ENCODE measurements at regions not wholly inside any gene's neighbourhood (a gene's known extent, or its start where the extent isn't known, plus 50 kb on each side); places are given as distances from the start of the nearest gene placed in this dataset.

GRCh38 chr6:150667359-150667758, 67.7 kb downstream of the PLEKHG1 start:
- no peak overlapping the region for H3K4me3 ChIP-seq
- H3K27ac ChIP-seq: peak overlapping the region; percentile 60 to 72
- no peak for DNase-seq (ENCODE audit: low spot score in 2 of 2)
- no peak for TF ChIP-seq CTCF (IDR thresholded peaks at IDR 0.05)
- intact Hi-C loops (cut with DNase I): no loop called here
- H3K4me1 ChIP-seq: peaks cover 6 to 11% of the 10 kb centered on the region in 2 donors
- H3K9me3 ChIP-seq: no peaks in the 10 kb centered on the region
- H3K27me3 ChIP-seq: no peaks in the 10 kb centered on the region
- no peaks in the 10 kb centered on the region for H3K36me3 ChIP-seq

- Histone ChIP-seq H3K4me1 (peaks cover 6 to 11% of the 10 kb centered on the region in 2 donors), H3K36me3 (no peaks in the 10 kb centered on the region), H3K27me3 (no peaks in the 10 kb centered on the region), H3K4me3 (peak overlapping the region in 1 of 2 donors; percentile 18), H3K9me3 (no peaks in the 10 kb centered on the region), H3K27ac (peak overlapping the region; percentile 60 to 72)
- TF ChIP-seq CTCF (IDR thresholded peaks at IDR 0.05): peak in 2 of 3 experiments; percentile 20 to 30
- DNase-seq (ENCODE audit: low spot score in 2 of 2): peak; percentile 61 to 95
- intact Hi-C loops (cut with DNase I): no loop called here
These were observed 68.5 kb downstream of the PLEKHG1 start for GRCh38 chr6:150667977-150668716.

- no peak for TF ChIP-seq CTCF (IDR thresholded peaks at IDR 0.05)
- no peak for DNase-seq (ENCODE audit: low spot score in 2 of 2)
- Histone ChIP-seq H3K27me3 (no peaks in the 10 kb centered on the region), H3K36me3 (no peaks in the 10 kb centered on the region), H3K27ac (peak overlapping the region; percentile 72 to 79), H3K4me1 (peaks cover 6 to 11% of the 10 kb centered on the region in 2 donors), H3K9me3 (no peaks in the 10 kb centered on the region), H3K4me3 (no peak overlapping the region)
- intact Hi-C loops (cut with DNase I): no loop called here
These were observed 69.2 kb downstream of the PLEKHG1 start for GRCh38 chr6:150668900-150669302.

GRCh38 chr6:150670311-150670710, 70.6 kb downstream of the PLEKHG1 start:
- TF ChIP-seq CTCF (IDR thresholded peaks at IDR 0.05): no peak
- no peak overlapping the region for H3K4me3 ChIP-seq
- no peaks in the 10 kb centered on the region for H3K27me3 ChIP-seq
- peaks cover 6 to 11% of the 10 kb centered on the region in 2 donors for H3K4me1 ChIP-seq
- H3K36me3 ChIP-seq: no peaks in the 10 kb centered on the region
- H3K9me3 ChIP-seq: no peaks in the 10 kb centered on the region
- intact Hi-C loops (cut with DNase I): no loop called here
- no peak for DNase-seq (ENCODE audit: low spot score in 2 of 2)
- H3K27ac ChIP-seq: no peak overlapping the region

- H3K4me1 ChIP-seq: peaks cover 6 to 10% of the 10 kb centered on the region in 2 donors
- H3K27ac ChIP-seq: no peak overlapping the region
- H3K36me3 ChIP-seq: no peaks in the 10 kb centered on the region
- no peak overlapping the region for H3K4me3 ChIP-seq
- H3K9me3 ChIP-seq: no peaks in the 10 kb centered on the region
- DNase-seq (ENCODE audit: low spot score in 2 of 2): no peak
- no peak for TF ChIP-seq CTCF (IDR thresholded peaks at IDR 0.05)
- intact Hi-C loops (cut with DNase I): no loop called here
- H3K27me3 ChIP-seq: no peaks in the 10 kb centered on the region
These were observed 73.1 kb downstream of the PLEKHG1 start for GRCh38 chr6:150672800-150673199.

Measured in ascending aorta (tissue), 2 donors.